GM10266 (cell line): ENCODE measurements at regions not wholly inside any gene's neighbourhood (a gene's known extent, or its start where the extent isn't known, plus 50 kb on each side); places are given as distances from the start of the nearest gene placed in this dataset.

Source experiments
- DNase-seq: peaks from one replicate; pipeline ENCODE4 v3.0.0; 2012; ENCODE audit errors: extremely low spot score
- TF ChIP-seq, protein P1 (sequence below): IDR thresholded peaks from 2 replicates; pipeline ENCODE4 v1.5.1; 2012; ENCODE audit warnings: mild to moderate bottlenecking, low read depth; ENCODE audit not compliant: control insufficient read depth, insufficient read depth; ENCODE audit errors: missing control alignments

DNA sequence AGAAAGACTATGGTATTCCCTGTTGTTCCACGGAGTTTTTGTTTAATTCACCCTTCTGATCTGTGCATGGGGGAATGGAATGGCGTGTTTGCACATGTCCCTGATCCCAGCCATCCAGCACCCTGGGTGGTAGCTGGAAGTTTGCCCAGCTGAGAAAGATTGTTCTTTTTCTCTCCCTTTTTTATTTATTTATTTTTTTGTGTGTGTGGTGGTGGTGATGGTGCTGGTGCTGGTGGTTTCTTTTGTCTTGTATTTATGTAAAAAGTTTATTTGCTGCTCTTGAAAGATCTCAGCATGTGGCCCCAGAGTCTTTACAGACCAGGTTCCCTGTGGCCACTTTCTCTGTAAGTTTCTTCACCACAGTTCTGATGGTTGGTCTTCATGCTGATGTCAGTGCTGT lies 372.6 kb downstream of the UTRN start:
- no peak for DNase-seq
- TF ChIP-seq, protein P1, sequence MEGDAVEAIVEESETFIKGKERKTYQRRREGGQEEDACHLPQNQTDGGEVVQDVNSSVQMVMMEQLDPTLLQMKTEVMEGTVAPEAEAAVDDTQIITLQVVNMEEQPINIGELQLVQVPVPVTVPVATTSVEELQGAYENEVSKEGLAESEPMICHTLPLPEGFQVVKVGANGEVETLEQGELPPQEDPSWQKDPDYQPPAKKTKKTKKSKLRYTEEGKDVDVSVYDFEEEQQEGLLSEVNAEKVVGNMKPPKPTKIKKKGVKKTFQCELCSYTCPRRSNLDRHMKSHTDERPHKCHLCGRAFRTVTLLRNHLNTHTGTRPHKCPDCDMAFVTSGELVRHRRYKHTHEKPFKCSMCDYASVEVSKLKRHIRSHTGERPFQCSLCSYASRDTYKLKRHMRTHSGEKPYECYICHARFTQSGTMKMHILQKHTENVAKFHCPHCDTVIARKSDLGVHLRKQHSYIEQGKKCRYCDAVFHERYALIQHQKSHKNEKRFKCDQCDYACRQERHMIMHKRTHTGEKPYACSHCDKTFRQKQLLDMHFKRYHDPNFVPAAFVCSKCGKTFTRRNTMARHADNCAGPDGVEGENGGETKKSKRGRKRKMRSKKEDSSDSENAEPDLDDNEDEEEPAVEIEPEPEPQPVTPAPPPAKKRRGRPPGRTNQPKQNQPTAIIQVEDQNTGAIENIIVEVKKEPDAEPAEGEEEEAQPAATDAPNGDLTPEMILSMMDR, result no peak

DNA sequence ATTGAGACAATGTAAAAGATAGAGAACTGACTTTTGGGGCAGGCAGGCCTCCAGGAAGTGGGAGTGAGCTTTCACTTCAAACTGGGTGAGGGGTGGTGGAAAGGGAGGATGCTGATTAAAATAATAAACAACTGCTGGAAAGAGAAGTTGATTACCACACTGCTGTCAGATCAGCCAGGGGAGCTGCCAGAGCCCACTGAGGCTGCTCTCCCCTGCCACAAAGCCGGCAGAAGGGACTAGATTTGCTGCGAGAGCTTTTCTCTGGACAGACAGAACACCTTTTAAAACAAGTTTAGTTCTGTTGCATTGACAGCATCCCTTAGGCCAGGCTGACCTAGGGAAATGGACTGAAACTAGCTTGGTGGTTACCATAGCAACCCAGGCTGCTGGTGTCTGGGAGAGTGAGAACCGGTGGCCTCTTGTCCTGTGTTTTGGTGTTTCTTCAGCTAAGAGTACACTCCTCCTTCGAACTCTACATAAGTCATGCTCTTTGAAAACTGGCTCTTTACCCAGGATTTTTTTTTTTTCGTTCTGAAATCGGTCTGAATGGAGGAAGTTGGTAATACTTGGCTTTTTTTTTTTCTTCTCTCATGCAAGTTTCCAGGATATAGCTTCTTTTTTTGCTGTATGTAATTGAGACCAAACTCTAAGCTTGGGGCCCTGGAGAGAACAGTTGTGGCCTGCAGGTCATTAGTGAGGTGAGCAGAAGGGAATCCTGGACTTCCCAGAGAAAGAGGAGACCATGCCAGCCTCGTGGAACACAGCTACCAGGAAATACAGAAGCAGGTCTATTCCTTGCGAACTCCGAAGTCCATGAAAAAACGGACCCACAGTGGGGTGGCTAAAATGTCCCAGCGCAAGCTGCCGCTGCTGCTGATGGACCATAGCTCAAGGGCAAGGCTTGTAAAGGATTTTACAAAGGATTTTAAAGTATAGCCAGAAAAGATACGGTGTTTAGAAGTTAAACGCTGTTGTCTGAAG lies 374.4 kb downstream of the UTRN start:
- peak; percentile 24 for DNase-seq
- TF ChIP-seq, protein P1, result no peak

DNA sequence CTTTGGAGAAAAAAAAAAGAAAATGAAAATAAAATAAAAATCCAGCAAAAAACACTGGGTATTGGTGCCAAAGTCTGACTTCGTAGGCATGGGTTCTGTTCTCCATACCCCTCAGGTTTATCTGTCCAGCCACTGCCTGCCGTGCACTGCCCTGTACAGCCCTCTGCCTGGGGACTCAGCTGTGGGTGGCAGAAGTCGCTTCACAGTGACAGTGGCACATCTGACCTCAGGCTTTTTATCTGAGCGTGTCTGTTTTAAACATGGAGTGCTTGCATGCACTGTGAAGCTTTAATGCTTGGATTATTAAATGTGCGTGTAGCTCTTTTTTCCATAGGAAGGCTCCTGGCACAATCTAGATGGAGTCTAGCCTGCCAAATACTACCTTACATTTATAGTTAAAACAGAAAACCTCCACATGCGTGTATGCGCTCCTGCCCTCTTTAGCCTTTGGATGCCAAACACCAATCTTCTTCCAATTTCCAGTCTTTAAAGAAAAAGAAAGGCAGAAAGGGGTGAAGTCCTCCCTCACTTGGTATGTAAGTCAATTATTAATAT lies 375.5 kb downstream of the UTRN start:
- TF ChIP-seq, protein P1, result no peak
- no peak for DNase-seq

DNA sequence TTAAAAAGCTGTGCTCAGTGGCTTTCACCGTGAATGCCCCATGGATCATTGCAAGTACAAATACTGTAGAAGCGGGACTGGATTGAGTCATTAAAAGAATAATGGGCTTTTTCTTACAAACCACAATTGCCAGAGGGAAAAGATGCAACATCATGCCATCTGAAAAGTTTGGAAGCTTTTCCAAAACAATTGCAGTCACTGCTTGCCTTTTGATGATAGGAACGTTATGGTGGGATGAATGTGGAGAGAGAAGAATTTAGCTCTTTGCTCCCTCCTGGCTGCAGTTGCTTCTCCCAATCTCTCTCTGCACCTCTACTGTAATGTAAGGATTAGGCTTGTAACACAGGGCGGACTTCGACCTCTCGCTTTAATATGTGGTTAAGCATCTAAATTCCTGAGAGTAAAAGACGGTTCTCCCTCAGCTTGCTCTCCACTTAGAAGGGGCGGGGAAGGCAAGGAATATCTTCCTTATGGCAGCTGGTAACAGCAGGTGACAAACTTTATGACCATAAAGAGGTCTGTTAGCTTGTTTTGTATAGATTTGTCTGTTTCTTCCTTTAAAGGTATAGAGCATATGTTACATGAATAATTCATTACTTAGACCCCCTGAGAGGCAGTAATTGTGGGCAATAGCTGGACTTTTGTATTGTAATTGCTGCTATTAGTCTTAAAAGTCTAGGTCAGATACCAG lies 376.1 kb downstream of the UTRN start:
- no peak for DNase-seq
- TF ChIP-seq, protein P1, result no peak

DNA sequence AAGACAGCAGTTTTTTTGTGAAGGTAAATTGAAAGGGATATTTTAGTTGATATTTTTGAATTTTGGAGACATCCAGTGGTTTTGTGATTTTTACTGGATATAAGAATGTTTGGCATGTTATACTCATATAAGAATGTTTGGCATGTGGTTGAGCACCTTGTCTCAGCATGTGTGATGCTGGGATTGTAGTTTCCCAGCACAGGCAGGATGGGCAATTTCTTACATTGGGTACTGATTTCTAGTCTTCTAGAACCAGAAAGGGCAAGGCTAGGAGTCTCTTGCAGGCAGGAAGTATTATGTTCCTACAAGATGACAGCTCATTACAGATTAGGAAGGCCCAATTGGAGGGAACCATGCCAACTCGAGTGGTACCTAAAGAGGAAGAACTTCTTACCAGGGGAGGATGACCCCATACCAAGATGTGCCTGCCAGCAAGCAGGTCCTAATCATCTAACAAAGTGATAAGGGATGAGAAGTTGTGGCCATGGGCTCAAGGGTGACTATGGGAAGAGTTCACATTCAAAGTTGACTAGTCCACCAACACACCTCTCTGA lies 377.8 kb downstream of the UTRN start:
- DNase-seq, result no peak
- TF ChIP-seq, protein P1, result no peak

DNA sequence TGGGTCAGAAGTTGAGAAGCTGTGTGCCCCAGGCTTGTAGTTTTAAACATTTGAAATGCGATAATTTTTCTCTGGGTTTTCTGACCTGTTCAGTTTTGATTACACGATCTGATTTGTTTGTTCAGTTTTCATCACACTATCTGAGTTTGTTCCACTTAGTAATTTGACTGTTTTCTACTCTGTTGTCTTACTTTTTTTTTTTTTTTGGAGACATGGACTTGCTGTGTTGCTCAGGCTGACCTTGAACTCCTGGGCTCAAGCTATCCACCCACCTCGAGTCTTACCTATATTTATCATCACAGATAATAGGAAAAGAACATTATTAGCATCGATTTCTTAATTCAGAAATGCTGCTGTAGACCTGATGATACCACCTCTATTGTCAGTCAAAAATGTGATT lies 379.1 kb downstream of the UTRN start:
- no peak for DNase-seq
- TF ChIP-seq, protein P1, result no peak
